GM18909 (cell line): ENCODE measurements at regions not wholly inside any gene's neighbourhood (a gene's known extent, or its start where the extent isn't known, plus 50 kb on each side); places are given as distances from the start of the nearest gene placed in this dataset.

Source experiments
- ATAC-seq: cut with Tn5 transposase; IDR thresholded peaks from one replicate; pipeline ENCODE4 v1.9.1; 2021; ENCODE audit warnings: mild to moderate bottlenecking; ENCODE audit not compliant: unreplicated experiment, poor library complexity

- no peak for ATAC-seq
These were observed 942.6 kb upstream of the SLC10A2 start for GRCh38 chr13:104008541-104009435.

- no peak for ATAC-seq
These were observed 941.9 kb upstream of the SLC10A2 start for GRCh38 chr13:104008075-104008474.

- no peak for ATAC-seq
These were observed 940.4 kb upstream of the SLC10A2 start for GRCh38 chr13:104006625-104007075.

GRCh38 chr13:104004572-104004971 is 938.4 kb upstream of the SLC10A2 start:
- ATAC-seq: no peak

GRCh38 chr13:104002216-104002615 is 936.0 kb upstream of the SLC10A2 start:
- ATAC-seq: no peak

GRCh38 chr13:104001766-104002165 is 935.5 kb upstream of the SLC10A2 start:
- no peak for ATAC-seq

GRCh38 chr13:103996733-103997132 is 930.5 kb upstream of the SLC10A2 start:
- ATAC-seq: no peak

- ATAC-seq: no peak
These were observed 917.7 kb upstream of the SLC10A2 start for GRCh38 chr13:103983948-103984347.

- ATAC-seq: no peak
These were observed 910.2 kb upstream of the SLC10A2 start for GRCh38 chr13:103976371-103976770.

GRCh38 chr13:103973740-103974139 is 907.5 kb upstream of the SLC10A2 start:
- no peak for ATAC-seq

- ATAC-seq: no peak
These were observed 903.4 kb upstream of the SLC10A2 start for GRCh38 chr13:103969520-103970050.

- no peak for ATAC-seq
These were observed 899.5 kb upstream of the SLC10A2 start for GRCh38 chr13:103965506-103966243.

- ATAC-seq: no peak
These were observed 895.6 kb upstream of the SLC10A2 start for GRCh38 chr13:103961784-103962183.

- no peak for ATAC-seq
These were observed 894.9 kb upstream of the SLC10A2 start for GRCh38 chr13:103961129-103961528.

GRCh38 chr13:103960001-103960400 is 893.8 kb upstream of the SLC10A2 start:
- ATAC-seq: no peak

- no peak for ATAC-seq
These were observed 892.5 kb upstream of the SLC10A2 start for GRCh38 chr13:103958691-103959090.

- no peak for ATAC-seq
These were observed 891.7 kb upstream of the SLC10A2 start for GRCh38 chr13:103957939-103958338.

- no peak for ATAC-seq
These were observed 887.6 kb upstream of the SLC10A2 start for GRCh38 chr13:103953859-103954258.

- ATAC-seq: no peak
These were observed 886.0 kb upstream of the SLC10A2 start for GRCh38 chr13:103952183-103952582.

- no peak for ATAC-seq
These were observed 882.2 kb upstream of the SLC10A2 start for GRCh38 chr13:103948426-103948825.

- no peak for ATAC-seq
These were observed 879.6 kb upstream of the SLC10A2 start for GRCh38 chr13:103945836-103946235.
